Panc1 (cell line): ENCODE measurements at regions not wholly inside any gene's neighbourhood (a gene's known extent, or its start where the extent isn't known, plus 50 kb on each side); places are given as distances from the start of the nearest gene placed in this dataset.

ENCODE experiments used
- ATAC-seq: fragments of 200-7000 bp; cut with Tn5 transposase; 2 replicates; pipeline ENCODE4 v1.9.1; 2020; ENCODE audit warnings: mild to moderate bottlenecking, moderate library complexity
- BruUV-seq: library from RNA; stranded (reverse); fragments of 400-500 nt; replicated peaks from 2 replicates; lab custom pipeline; 2021; lab: Mats Ljungman, UMichigan
- CTCF ChIA-PET: fragments of 300-600 bp; sonication (Branson Sonifier 250); formaldehyde crosslinking; loops from one replicate; lab custom pipeline; 2022; ENCODE audit warnings: antibody characterized with exemption; lab: Charles Lee
- POLR2A ChIA-PET: fragments of 300-600 bp; sonication (Branson Sonifier 250); formaldehyde crosslinking; loops from one replicate; lab custom pipeline; 2022; ENCODE audit warnings: antibody characterized with exemption; lab: Charles Lee
- DNase-seq: peaks from one replicate; pipeline ENCODE4 v3.0.0-alpha.2; 2010; ENCODE audit warnings: low read depth, low spot score
- H3K27ac ChIP-seq: 2 replicates; pipeline ENCODE4 v1.5.1; 2011; ENCODE audit warnings: mild to moderate bottlenecking, low read length, inconsistent platforms
- H3K27me3 ChIP-seq: fragments of 200-500 bp; sonication (Bioruptor generic); 2 replicates; pipeline ENCODE4 v1.6.0; 2014; ENCODE audit warnings: low read length, inconsistent platforms; ENCODE audit not compliant: control insufficient read depth, insufficient read depth
- H3K36me3 ChIP-seq: fragments of 200-500 bp; sonication (Bioruptor generic); 2 replicates; pipeline ENCODE4 v1.5.1; 2014; ENCODE audit warnings: inconsistent platforms, mild to moderate bottlenecking, low read length, moderate library complexity; ENCODE audit not compliant: control insufficient read depth, insufficient read depth
- H3K4me1 ChIP-seq: 2 replicates; pipeline ENCODE4 v1.5.1; 2011; ENCODE audit warnings: inconsistent platforms, mild to moderate bottlenecking, low read length, moderate library complexity; ENCODE audit not compliant: control insufficient read depth, insufficient read depth
- H3K4me3 ChIP-seq, 2 experiments: 2 replicates each; pipeline ENCODE4 v1.5.1; 2011 to 2012; ENCODE audit warnings: low read depth in 2 of 2, low read length in 2 of 2, mild to moderate bottlenecking in 2 of 2, inconsistent platforms in 1 of 2, moderate library complexity in 1 of 2
- H3K9me3 ChIP-seq: fragments of 200-500 bp; sonication (Bioruptor generic); 2 replicates; pipeline ENCODE4 v1.5.1; 2014; ENCODE audit warnings: low read depth, mild to moderate bottlenecking, inconsistent platforms, low read length, moderate library complexity; ENCODE audit not compliant: control insufficient read depth, insufficient read depth
- POLR2AphosphoS5 ChIP-seq: IDR thresholded peaks from 2 replicates; pipeline ENCODE4 v1.6.1; 2012; ENCODE audit warnings: mild to moderate bottlenecking, low read depth, low read length, moderate library complexity
- SIN3A ChIP-seq: IDR thresholded peaks from 2 replicates; pipeline ENCODE4 v1.6.1; 2012; ENCODE audit warnings: low read depth, mild to moderate bottlenecking, low read length, moderate library complexity, borderline replicate concordance; ENCODE audit not compliant: insufficient read depth
- TCF7L2 ChIP-seq: IDR thresholded peaks from 2 replicates; pipeline ENCODE4 v1.6.1; 2011; ENCODE audit warnings: mild to moderate bottlenecking, low read depth, low read length, inconsistent platforms
- in situ Hi-C: cut with HindIII; loops from 2 replicates; pipeline ENCODE4 v1.10.0; 2016; ENCODE audit warnings: low sequenced_read_pairs, low pct_unique_long_range_greater_than_20kb
- intact Hi-C: fragments of 100-400 bp; cut with micrococcal nuclease; formaldehyde crosslinking; loops from one replicate; pipeline ENCODE4 v1.10.0; 2022; ENCODE audit not compliant: unreplicated experiment
- TF ChIP-seq, protein P1 (sequence below): fragments of 450-650 bp; IDR thresholded peaks from 2 replicates; pipeline ENCODE4 v1.5.1; 2017; ENCODE audit warnings: mild to moderate bottlenecking
- TF ChIP-seq, protein P2 (sequence below), 2 experiments: IDR thresholded peaks; 2 replicates each; pipeline ENCODE4 v1.6.1; 2011 to 2012; ENCODE audit warnings: low read depth in 2 of 2, control low read depth in 1 of 2, low read length in 1 of 2, mild to moderate bottlenecking in 1 of 2, moderate library complexity in 1 of 2; ENCODE audit not compliant: insufficient read depth in 1 of 2

DNA sequence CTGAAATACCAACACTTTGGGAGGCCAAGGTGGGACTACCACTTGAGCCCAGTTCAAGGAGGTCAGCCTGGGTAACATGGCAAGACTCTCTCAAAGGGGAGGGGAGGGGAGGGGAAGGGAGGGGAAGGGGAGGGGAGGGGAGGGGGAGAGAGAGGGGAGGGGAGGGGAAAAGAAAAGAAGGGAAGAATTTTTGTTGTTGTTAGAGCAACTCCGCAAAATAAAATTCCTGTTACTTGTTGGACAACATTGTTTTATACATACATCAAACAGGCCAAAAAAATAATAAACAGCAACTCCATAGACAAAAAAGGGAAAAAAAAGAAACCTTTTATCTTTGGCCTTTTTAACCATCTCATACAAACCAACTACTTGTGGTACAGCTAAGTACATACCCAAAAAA lies 57.3 kb upstream of the TRIM24 start:
- BruUV-seq = no TSS peak
- no peak for ATAC-seq

DNA sequence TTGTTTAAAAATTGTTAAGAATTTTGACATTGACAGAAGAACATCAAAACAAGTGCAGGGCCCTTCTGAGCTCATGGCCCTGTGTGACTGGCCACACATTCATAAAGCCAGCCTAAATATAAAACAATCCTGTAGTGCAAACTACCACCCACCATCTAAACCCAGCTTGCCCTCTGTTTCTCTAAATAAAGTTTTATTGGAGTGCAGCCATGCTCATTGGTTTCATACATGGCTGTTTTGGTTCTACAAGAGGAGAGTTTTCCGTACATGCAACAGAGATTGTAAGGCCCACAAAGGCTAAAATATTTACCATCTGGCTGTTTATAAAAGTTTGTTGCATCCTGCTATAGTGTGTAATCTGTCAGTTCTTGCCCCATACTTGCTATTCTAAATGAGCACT lies 54.6 kb upstream of the TRIM24 start:
- ChIA-PET POLR2A (no interaction called here), CTCF (interaction anchor here (0.6 kb wide), 1 partner anchor 502 kb away, joined by 3 read pairs; no protein-coding TSS in a partner anchor)
- ATAC-seq = no peak
- H3K4me1 ChIP-seq = no peaks in the 10 kb centered on the region
- in situ Hi-C loops = no loop called here
- no peak overlapping the region for H3K27ac ChIP-seq
- no TSS peak for BruUV-seq
- no peaks in the 10 kb centered on the region for H3K27me3 ChIP-seq
- no peak for DNase-seq
- intact Hi-C loops = no loop called here
- no peaks in the 10 kb centered on the region for H3K36me3 ChIP-seq
- no peaks in the 10 kb centered on the region for H3K9me3 ChIP-seq
- H3K4me3 ChIP-seq = no peak overlapping the region
- TF ChIP-seq TCF7L2 (no peak), SIN3A (no peak), POLR2AphosphoS5 (no peak)
- TF ChIP-seq, protein P1, sequence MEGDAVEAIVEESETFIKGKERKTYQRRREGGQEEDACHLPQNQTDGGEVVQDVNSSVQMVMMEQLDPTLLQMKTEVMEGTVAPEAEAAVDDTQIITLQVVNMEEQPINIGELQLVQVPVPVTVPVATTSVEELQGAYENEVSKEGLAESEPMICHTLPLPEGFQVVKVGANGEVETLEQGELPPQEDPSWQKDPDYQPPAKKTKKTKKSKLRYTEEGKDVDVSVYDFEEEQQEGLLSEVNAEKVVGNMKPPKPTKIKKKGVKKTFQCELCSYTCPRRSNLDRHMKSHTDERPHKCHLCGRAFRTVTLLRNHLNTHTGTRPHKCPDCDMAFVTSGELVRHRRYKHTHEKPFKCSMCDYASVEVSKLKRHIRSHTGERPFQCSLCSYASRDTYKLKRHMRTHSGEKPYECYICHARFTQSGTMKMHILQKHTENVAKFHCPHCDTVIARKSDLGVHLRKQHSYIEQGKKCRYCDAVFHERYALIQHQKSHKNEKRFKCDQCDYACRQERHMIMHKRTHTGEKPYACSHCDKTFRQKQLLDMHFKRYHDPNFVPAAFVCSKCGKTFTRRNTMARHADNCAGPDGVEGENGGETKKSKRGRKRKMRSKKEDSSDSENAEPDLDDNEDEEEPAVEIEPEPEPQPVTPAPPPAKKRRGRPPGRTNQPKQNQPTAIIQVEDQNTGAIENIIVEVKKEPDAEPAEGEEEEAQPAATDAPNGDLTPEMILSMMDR = no peak
- TF ChIP-seq, protein P2, sequence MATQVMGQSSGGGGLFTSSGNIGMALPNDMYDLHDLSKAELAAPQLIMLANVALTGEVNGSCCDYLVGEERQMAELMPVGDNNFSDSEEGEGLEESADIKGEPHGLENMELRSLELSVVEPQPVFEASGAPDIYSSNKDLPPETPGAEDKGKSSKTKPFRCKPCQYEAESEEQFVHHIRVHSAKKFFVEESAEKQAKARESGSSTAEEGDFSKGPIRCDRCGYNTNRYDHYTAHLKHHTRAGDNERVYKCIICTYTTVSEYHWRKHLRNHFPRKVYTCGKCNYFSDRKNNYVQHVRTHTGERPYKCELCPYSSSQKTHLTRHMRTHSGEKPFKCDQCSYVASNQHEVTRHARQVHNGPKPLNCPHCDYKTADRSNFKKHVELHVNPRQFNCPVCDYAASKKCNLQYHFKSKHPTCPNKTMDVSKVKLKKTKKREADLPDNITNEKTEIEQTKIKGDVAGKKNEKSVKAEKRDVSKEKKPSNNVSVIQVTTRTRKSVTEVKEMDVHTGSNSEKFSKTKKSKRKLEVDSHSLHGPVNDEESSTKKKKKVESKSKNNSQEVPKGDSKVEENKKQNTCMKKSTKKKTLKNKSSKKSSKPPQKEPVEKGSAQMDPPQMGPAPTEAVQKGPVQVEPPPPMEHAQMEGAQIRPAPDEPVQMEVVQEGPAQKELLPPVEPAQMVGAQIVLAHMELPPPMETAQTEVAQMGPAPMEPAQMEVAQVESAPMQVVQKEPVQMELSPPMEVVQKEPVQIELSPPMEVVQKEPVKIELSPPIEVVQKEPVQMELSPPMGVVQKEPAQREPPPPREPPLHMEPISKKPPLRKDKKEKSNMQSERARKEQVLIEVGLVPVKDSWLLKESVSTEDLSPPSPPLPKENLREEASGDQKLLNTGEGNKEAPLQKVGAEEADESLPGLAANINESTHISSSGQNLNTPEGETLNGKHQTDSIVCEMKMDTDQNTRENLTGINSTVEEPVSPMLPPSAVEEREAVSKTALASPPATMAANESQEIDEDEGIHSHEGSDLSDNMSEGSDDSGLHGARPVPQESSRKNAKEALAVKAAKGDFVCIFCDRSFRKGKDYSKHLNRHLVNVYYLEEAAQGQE (IDR thresholded peaks at IDR 0.05; ENCODE audit: insufficient read depth in 1 of 2, low read depth in 2 of 2, low read length in 1 of 2) = no peak

More for the DNA sequence above, 57.3 kb upstream of the TRIM24 start:
- no peaks in the 10 kb centered on the region for H3K27me3 ChIP-seq
- H3K27ac ChIP-seq = no peak overlapping the region
- ChIA-PET CTCF (no interaction called here), POLR2A (no interaction called here)
- no peaks in the 10 kb centered on the region for H3K36me3 ChIP-seq
- H3K9me3 ChIP-seq = no peaks in the 10 kb centered on the region
- intact Hi-C loops = no loop called here
- in situ Hi-C loops = no loop called here
- no peak overlapping the region for H3K4me3 ChIP-seq
- TF ChIP-seq SIN3A = no peak
- TF ChIP-seq POLR2AphosphoS5 = no peak
- TF ChIP-seq TCF7L2 = no peak
- TF ChIP-seq, protein P2 (IDR thresholded peaks at IDR 0.05; ENCODE audit: insufficient read depth in 1 of 2, low read depth in 2 of 2, low read length in 1 of 2) = no peak
- TF ChIP-seq, protein P1 = no peak
- no peak for DNase-seq
- no peaks in the 10 kb centered on the region for H3K4me1 ChIP-seq
